Endothelial cell of umbilical vein (primary cell): ENCODE measurements at regions not wholly inside any gene's neighbourhood (a gene's known extent, or its start where the extent isn't known, plus 50 kb on each side); places are given as distances from the start of the nearest gene placed in this dataset.

Experiments used
- BruUV-seq: library from RNA; stranded (reverse); fragments of 400-500 nt; replicated peaks from 2 replicates; lab custom pipeline; 2021; lab: Mats Ljungman, UMichigan
- CTCF ChIA-PET: fragments of 300-600, 350-600 bp; sonication (Branson Sonifier 250); formaldehyde crosslinking; loops from one replicate; lab custom pipeline; 2021; ENCODE audit warnings: antibody characterized with exemption, inconsistent platforms; lab: Charles Lee
- POLR2A ChIA-PET: fragments of 300-600, 350-600 bp; sonication (Branson Sonifier 250); formaldehyde crosslinking; loops from one replicate; lab custom pipeline; 2021; ENCODE audit warnings: antibody characterized with exemption, inconsistent platforms; lab: Charles Lee
- DNase-seq: peaks from one replicate; pipeline ENCODE4 v3.0.0-alpha.2; 2011; ENCODE audit warnings: low read depth, low spot score
- FAIRE-seq: peaks from 2 replicates; lab custom pipeline; 2011; peaks lifted over from hg19 to GRCh38; lab: Jason Lieb, UNC
- H2AFZ ChIP-seq: 2 replicates; pipeline ENCODE4 v1.6.0; 2012; ENCODE audit warnings: low read depth, low read length, control low read depth, inconsistent platforms
- H3K27ac ChIP-seq: 2 replicates; pipeline ENCODE4 v1.5.1; 2011; ENCODE audit warnings: low read depth, mild to moderate bottlenecking, control low read depth, low read length, moderate library complexity; ENCODE audit not compliant: insufficient read depth
- H3K27me3 ChIP-seq, 2 experiments: 2 replicates each; pipeline versions ENCODE4 v1.6.0 to v1.6.1; 2011; ENCODE audit warnings: low read length in 2 of 2, mixed read lengths in 1 of 2; ENCODE audit not compliant: control insufficient read depth in 2 of 2, insufficient read depth in 2 of 2
- H3K36me3 ChIP-seq, 2 experiments: 2 replicates in 1 of 2; 3 replicates in 1 of 2; pipeline ENCODE4 v1.5.1; 2011; ENCODE audit warnings: low read length in 2 of 2, mild to moderate bottlenecking in 1 of 2, moderate library complexity in 1 of 2; ENCODE audit not compliant: control insufficient read depth in 2 of 2, insufficient read depth in 2 of 2; ENCODE audit errors: extremely low read depth in 1 of 2
- H3K4me1 ChIP-seq: 3 replicates; pipeline ENCODE4 v1.5.1; 2011; ENCODE audit warnings: mild to moderate bottlenecking, low read length; ENCODE audit not compliant: control insufficient read depth, insufficient read depth; ENCODE audit errors: extremely low read depth
- H3K4me2 ChIP-seq: 2 replicates; pipeline ENCODE4 v1.6.1; 2011; ENCODE audit warnings: low read length, control low read depth, mixed read lengths; ENCODE audit not compliant: insufficient read depth
- H3K4me3 ChIP-seq, 3 experiments: fragments of 200-600 bp in 1 of 3; sonication (generic), shearing (Covaris generic) in 1 of 3; replicated peaks in 1 of 3; 2 replicates each; pipeline ENCODE4 v1.5.1; 2011 to 2016; ENCODE audit warnings: control low read depth in 3 of 3, low read length in 3 of 3, mild to moderate bottlenecking in 2 of 3, inconsistent platforms in 1 of 3, low read depth in 1 of 3, moderate library complexity in 1 of 3; ENCODE audit not compliant: insufficient read depth in 1 of 3
- H3K79me2 ChIP-seq: 2 replicates; pipeline ENCODE4 v1.6.0; 2012; ENCODE audit warnings: low read length, inconsistent platforms; ENCODE audit not compliant: control insufficient read depth, insufficient read depth
- H3K9ac ChIP-seq: replicated peaks from 2 replicates; pipeline ENCODE3; 2011; ENCODE audit warnings: low read length, control low read depth; ENCODE audit not compliant: insufficient read depth; ENCODE audit errors: extremely low read depth
- H3K9me1 ChIP-seq: replicated peaks from 3 replicates; pipeline ENCODE4 v1.6.0; 2011; ENCODE audit warnings: mild to moderate bottlenecking, low read length; ENCODE audit not compliant: control insufficient read depth, insufficient read depth; ENCODE audit errors: extremely low read depth
- H3K9me3 ChIP-seq: replicated peaks from 2 replicates; pipeline ENCODE4 v1.5.1; 2012; ENCODE audit warnings: low read length, inconsistent platforms; ENCODE audit not compliant: control insufficient read depth, insufficient read depth
- H4K20me1 ChIP-seq: replicated peaks from 2 replicates; pipeline ENCODE3; 2011; ENCODE audit warnings: mild to moderate bottlenecking, low read length; ENCODE audit not compliant: control insufficient read depth, insufficient read depth; ENCODE audit errors: extremely low read depth
- EZH2 ChIP-seq: IDR thresholded peaks from 2 replicates; pipeline ENCODE4 v1.6.1; 2012; ENCODE audit warnings: borderline replicate concordance, low read depth, mild to moderate bottlenecking, moderate library complexity, low read length, inconsistent platforms; ENCODE audit not compliant: severe bottlenecking
- FOS ChIP-seq: IDR thresholded peaks from 2 replicates; pipeline ENCODE4 v1.6.1; 2011; ENCODE audit warnings: mild to moderate bottlenecking, low read length, moderate library complexity, borderline replicate concordance; ENCODE audit not compliant: insufficient read depth
- GATA2 ChIP-seq: IDR thresholded peaks from 2 replicates; pipeline ENCODE4 v1.7.0; 2011; ENCODE audit warnings: low read depth, mild to moderate bottlenecking, moderate library complexity, mixed read lengths, low read length; ENCODE audit not compliant: insufficient read length, insufficient read depth
- JUN ChIP-seq: IDR thresholded peaks from 2 replicates; pipeline ENCODE4 v1.6.1; 2011; ENCODE audit warnings: borderline replicate concordance, low read depth; ENCODE audit not compliant: insufficient read length, insufficient read depth
- MYC ChIP-seq: IDR thresholded peaks from one replicate; pipeline ENCODE4 v1.6.1; 2011; ENCODE audit warnings: mild to moderate bottlenecking, low read depth, low read length
- POLR2A ChIP-seq: IDR thresholded peaks from 2 replicates; pipeline ENCODE4 v1.6.1; 2012; ENCODE audit warnings: low read depth, mild to moderate bottlenecking, control low read depth, low read length
- POLR2AphosphoS5 ChIP-seq: IDR thresholded peaks from 2 replicates; pipeline ENCODE4 v1.6.1; 2012; ENCODE audit warnings: low read depth, mild to moderate bottlenecking, control low read depth, low read length, moderate library complexity; ENCODE audit not compliant: insufficient read depth
- dilution Hi-C: fragments of 300-500 bp; cut with MboI; formaldehyde crosslinking; loops from one replicate; pipeline ENCODE4 v1.15.0; 2019; ENCODE audit warnings: low sequenced_read_pairs; ENCODE audit not compliant: extremely low pct_ligation_motif_present
- intact Hi-C: fragments of 100-400 bp; cut with micrococcal nuclease; formaldehyde crosslinking; loops from one replicate; pipeline ENCODE4 v1.10.0; 2022
- TF ChIP-seq, protein P1 (sequence below): IDR thresholded peaks from 2 replicates; pipeline ENCODE4 v1.6.1; 2011; ENCODE audit not compliant: insufficient read depth, insufficient read length
- TF ChIP-seq, protein P2 (sequence below), 2 donors: IDR thresholded peaks; 1 replicate in 1 of 2; 2 replicates in 1 of 2; pipeline ENCODE4 v1.5.1; 2011; ENCODE audit warnings: low read length in 2 of 2, mild to moderate bottlenecking in 2 of 2, moderate library complexity in 2 of 2, control low read depth in 1 of 2, inconsistent platforms in 1 of 2, low read depth in 1 of 2; ENCODE audit not compliant: insufficient read depth in 1 of 2; ENCODE audit errors: extremely low read depth in 1 of 2

DNA sequence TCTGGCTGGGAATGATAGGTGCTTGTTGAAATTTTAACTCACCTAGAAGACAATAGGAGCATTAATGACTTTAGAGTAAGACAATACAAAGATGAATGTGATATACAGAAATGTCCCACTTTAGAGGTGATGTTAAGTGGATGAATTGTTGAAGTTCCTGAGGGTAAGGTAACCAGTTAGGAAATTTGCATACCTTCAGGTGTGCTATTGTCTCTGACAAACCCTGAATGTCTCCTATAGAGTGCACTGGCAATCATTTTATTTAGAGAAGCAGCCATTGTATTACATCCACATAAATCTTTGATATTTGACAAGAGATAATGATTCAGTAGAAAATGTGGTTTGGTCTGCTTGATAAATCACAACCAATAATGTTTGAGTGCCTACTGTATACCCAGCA, 228.5 kb downstream of the RNF144A start:
- H2AFZ ChIP-seq: no peak overlapping the region
- H3K4me2 ChIP-seq: no peak overlapping the region
- TF ChIP-seq, protein P1, sequence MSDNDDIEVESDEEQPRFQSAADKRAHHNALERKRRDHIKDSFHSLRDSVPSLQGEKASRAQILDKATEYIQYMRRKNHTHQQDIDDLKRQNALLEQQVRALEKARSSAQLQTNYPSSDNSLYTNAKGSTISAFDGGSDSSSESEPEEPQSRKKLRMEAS: no peak
- no peak overlapping the region for H3K27ac ChIP-seq
- DNase-seq: no peak
- no peak for FAIRE-seq
- POLR2A ChIA-PET: no interaction called here
- no peaks in the 10 kb centered on the region for H3K9me1 ChIP-seq
- H3K79me2 ChIP-seq: no peaks in the 10 kb centered on the region
- no peaks in the 10 kb centered on the region for H3K4me1 ChIP-seq
- H3K4me3 ChIP-seq: no peak overlapping the region
- H3K9ac ChIP-seq: no peak overlapping the region
- no peaks in the 10 kb centered on the region for H3K36me3 ChIP-seq
- dilution Hi-C loops: no loop called here
- intact Hi-C loops: no loop called here
- H3K27me3 ChIP-seq: no peaks in the 10 kb centered on the region
- H3K9me3 ChIP-seq: no peaks in the 10 kb centered on the region
- BruUV-seq: no TSS peak
- H4K20me1 ChIP-seq: no peaks in the 10 kb centered on the region
- CTCF ChIA-PET: no interaction called here

DNA sequence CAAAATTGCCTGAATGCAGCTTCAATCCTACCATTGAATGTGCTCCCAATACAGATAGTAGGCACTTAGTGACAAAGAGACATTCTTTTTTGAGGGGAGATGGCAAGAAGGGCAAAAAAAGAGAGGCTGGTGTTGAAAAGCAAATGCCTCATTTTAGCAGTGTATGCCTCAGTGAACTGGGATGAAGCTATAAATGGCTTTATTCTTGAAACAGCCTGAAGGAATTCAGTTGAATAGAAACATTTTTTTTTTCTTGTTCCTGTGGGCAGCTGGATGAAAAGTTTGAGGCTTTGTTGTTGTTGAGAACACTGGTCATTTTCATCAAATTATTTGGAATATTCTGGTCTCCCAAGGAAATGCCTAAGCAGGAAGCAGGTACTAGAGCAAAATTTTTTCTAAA, 228.9 kb downstream of the RNF144A start:
- ChIA-PET POLR2A (no interaction called here), CTCF (no interaction called here)
- Histone ChIP-seq H3K9me3 (no peaks in the 10 kb centered on the region), H3K27ac (no peak overlapping the region), H3K4me3 (no peak overlapping the region), H4K20me1 (no peaks in the 10 kb centered on the region), H3K36me3 (no peaks in the 10 kb centered on the region), H2AFZ (no peak overlapping the region), H3K79me2 (no peaks in the 10 kb centered on the region), H3K9ac (no peak overlapping the region), H3K4me2 (no peak overlapping the region), H3K4me1 (no peaks in the 10 kb centered on the region), H3K9me1 (no peaks in the 10 kb centered on the region), H3K27me3 (no peaks in the 10 kb centered on the region)
- no TSS peak for BruUV-seq
- DNase-seq (no peak), FAIRE-seq (no peak)
- no peak for TF ChIP-seq JUN
- TF ChIP-seq GATA2: no peak
- TF ChIP-seq EZH2: no peak
- no peak for TF ChIP-seq FOS
- TF ChIP-seq, protein P1: no peak
- no peak for TF ChIP-seq POLR2AphosphoS5
- TF ChIP-seq, protein P2, sequence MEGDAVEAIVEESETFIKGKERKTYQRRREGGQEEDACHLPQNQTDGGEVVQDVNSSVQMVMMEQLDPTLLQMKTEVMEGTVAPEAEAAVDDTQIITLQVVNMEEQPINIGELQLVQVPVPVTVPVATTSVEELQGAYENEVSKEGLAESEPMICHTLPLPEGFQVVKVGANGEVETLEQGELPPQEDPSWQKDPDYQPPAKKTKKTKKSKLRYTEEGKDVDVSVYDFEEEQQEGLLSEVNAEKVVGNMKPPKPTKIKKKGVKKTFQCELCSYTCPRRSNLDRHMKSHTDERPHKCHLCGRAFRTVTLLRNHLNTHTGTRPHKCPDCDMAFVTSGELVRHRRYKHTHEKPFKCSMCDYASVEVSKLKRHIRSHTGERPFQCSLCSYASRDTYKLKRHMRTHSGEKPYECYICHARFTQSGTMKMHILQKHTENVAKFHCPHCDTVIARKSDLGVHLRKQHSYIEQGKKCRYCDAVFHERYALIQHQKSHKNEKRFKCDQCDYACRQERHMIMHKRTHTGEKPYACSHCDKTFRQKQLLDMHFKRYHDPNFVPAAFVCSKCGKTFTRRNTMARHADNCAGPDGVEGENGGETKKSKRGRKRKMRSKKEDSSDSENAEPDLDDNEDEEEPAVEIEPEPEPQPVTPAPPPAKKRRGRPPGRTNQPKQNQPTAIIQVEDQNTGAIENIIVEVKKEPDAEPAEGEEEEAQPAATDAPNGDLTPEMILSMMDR (IDR thresholded peaks at IDR 0.05; ENCODE audit: extremely low read depth in 1 of 2, insufficient read depth in 1 of 2, low read depth in 1 of 2, low read length in 2 of 2): no peak
- no peak for TF ChIP-seq MYC
- TF ChIP-seq POLR2A: no peak
- dilution Hi-C loops (no loop called here), intact Hi-C loops (no loop called here)
